HG02623 (cell line): ENCODE measurements at regions not wholly inside any gene's neighbourhood (a gene's known extent, or its start where the extent isn't known, plus 50 kb on each side); places are given as distances from the start of the nearest gene placed in this dataset.
"Not testable (repeated sequence)": the region's sequence is repeated elsewhere in the genome, so short reads cannot be mapped to it uniquely, and the experiment has no call there.

Experiments used
- ATAC-seq: cut with Tn5 transposase; IDR thresholded peaks from one replicate; pipeline ENCODE4 v1.9.1; 2021; ENCODE audit warnings: moderate library complexity; ENCODE audit not compliant: unreplicated experiment

DNA sequence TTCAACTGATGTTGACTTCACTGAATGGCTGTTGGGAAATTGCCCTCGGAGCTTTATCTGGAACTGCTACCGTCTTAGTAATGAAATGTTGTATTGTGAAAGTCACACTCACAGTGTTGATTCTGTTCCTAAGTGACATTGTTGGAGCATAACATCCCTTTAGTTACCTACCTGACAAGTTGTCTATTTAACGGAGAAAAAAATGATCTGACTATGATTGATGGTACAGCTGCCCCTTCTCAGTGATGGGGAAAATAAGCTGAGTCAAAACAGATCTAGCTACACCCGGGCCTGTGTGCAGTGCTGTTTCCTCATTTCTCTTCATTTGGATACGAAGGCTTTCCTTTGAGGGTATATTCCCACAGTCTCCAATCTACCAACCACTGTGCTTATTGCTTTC lies 472.3 kb upstream of the BRINP3 start:
- ATAC-seq, result no peak

DNA sequence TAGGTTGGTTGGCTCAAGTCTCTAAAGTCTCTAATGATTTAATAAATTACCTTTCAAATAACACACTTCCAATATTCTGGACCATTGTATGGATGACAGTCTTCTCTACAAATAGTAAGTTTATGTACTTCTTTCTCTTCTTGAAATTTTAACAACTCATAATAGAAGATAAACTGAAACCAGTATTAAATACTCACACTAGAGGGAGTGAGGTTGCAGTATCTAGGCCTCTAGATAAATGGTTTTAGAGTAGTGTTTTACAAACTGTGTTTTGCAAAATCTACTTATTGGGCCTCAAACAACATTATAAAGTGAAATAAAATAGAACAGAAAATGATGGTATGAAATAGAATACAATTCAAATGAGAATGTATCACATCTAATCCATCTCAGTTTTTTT lies 479.9 kb upstream of the BRINP3 start:
- ATAC-seq, result no peak

DNA sequence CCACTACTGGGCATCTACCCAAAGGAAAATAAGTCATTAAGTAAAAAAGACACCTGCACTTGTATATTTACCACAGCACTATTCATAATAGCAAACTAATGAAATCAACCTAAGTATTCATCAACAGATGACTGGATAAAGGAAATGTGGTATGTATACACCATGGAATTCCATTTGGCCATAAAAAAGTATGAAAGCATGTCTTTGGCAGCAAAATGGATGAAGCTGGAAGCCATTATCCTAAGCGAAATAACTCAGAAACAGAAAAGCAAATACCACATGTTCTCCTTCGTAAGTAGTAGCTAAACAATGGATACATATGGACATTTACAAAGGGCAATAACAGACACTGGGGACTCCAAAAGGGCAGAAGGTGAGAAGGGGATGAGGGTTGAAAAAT lies 485.7 kb upstream of the BRINP3 start:
- ATAC-seq, result no peak

DNA sequence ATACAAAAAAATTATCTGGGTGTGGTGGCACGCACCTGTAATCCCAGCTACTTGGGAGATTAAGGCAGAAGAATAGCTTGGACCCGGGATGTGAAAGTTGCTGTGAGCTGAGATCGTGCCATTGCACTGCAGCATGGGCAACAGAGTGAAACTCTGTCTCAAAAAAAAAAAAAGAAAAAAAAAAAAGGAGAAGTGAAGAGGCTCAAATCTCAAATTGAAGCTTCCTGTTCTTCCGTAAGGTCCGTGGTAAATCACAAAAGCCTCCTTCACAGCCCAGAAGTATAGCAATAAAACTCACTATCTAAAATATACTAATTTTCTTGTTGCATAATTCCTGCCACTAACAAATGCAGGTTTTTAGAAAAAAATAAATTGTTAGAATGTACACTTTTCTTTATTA lies 498.2 kb upstream of the BRINP3 start:
- no peak for ATAC-seq

DNA sequence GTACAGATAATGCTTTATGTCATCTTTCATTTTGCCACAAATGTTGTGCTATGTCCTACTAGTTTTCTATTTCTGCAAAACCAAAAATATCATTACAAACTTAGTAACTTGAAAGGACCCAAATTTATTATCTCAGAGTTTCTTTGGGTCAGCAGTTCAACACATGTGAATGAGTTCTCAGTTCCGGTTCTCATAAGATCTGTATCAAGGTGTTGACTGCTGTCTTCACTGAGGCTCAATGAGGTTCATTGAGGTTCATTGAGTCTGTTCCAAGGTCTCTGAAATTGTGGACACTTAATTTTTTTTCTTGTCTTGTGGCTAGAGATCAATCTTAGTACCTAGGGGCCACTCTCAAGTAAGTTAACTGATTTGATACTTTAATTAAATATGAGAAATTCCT lies 525.1 kb upstream of the BRINP3 start:
- ATAC-seq, result no peak

DNA sequence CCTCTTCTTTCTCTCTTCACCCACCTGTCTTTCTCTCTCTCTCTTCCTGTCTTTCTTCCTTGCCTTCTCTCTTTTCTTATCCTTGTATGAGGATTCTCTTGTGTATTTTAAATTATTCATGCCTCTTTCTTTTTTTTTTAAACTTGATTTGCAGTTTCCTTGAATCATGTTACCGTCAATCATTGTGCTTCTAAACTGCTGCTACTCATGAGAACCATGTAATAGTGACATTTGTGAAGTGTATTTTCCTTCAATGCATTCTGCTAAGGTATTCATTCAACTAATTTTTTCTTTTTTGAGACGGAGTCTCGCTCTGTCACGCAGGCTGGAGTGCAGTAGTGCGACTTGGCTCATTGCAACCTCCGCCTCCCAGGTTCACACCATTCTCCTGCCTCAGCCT lies 539.1 kb upstream of the BRINP3 start:
- ATAC-seq, result no peak

DNA sequence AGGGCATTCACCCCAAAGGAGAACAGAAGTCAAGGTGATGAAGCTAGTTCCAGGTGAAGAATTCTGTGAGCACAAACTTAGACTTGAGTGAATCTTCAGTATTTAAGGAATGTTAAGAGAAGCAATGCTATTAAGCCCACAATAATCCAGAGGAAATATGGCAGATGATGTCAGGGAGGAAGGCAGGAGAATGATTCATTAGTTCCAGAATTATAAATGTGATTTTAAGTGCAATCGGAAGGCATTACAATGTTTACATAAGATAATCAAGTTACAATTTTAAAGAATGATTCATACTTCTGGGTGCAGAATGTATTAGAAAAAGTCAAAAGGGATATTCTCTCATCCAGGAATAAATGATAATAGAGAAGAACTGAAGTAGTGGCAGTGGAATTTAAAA lies 545.2 kb upstream of the BRINP3 start:
- ATAC-seq, result no peak

DNA sequence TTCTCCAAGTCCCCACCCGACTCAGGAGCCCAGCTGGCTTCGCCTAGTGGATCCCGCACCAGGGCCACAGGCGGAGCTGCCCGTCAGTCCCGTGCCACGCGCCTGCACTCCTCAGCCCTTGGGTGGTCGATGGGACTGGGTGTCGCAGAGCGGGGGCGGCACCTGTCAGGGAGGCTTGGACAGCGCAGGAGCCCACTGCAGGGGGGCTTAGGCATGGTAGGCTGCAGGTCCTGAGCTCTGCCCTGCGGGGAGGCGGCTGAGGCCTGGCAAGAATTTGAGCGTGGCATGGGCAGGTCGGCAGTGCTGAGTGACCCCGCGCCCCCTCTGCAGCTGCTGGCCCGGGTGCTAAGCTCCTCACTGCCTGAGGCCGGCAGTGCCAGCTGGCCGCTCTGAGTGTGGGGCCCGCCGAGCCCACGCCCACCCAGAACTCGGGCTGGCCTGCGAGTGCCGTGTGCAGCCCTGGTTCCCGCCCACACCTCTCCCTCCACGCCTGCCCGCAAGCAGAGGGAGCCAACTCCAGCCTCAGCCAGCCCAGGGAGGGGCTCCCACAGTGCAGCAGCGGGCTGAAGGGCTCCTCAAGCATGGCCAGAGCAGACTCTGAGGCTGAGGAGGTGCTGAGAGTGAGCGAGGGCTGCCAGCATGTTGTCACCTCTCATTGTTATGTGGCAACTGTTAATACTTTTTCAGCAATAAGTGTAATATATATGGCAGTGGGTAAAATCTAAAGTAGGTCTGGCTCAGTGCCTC lies 548.4 kb upstream of the BRINP3 start:
- ATAC-seq, result no peak

DNA sequence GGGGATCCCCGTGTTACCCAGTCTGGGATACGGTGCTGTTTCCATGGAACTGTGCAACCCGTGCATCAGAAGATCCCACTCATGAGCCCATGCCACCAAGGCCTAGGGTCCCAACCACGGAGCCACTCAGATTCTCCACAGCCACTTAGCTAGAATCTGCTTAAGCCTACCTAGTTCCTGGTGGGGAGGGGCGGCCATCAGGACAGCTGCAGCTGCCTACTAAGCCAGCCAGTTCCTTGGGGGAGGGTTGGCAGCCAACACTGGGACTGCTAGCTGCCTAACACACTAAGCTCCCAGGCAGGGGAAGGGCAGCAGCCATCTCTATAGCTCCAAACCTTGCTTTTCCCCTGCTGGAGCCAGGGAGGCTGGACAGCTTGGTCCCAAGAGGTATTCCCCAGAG lies 549.2 kb upstream of the BRINP3 start:
- no peak for ATAC-seq

DNA sequence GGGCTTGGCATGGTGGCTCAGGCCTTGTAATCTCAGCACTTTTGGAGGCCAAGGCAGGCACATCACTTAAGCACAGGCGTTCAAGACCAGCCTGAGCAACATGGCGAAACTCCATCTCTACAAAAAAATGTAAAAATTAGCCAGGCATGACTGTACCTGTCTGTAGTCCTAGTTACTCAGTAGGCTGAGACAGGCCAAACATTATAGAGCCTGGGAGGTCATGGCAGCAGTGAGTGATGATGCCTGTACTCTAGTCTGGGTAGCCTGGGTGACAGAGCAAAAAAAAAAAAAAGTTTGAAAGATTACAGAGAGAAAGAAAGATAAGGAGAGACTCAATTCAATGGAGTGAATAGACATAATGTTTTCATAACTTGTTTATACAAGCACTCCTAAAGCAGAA lies 556.5 kb upstream of the BRINP3 start:
- ATAC-seq, result no peak

DNA sequence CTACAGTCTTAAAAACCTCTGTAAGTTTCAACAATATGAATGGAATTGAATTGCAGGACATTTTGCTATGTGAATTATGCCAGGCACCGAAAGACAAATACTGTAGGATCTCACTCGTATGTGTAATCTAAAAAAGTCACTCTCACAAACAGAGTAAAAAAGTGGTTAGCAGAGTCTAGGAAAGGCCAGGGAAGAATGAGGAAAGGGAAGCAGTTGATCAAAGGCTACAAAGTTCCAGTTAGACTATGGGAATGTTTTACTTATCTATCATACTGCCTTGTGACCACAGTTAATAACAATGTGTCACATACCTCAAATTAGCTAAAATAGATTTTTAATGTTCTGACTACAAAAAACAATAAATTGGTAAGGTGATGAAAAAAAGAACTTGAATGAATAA lies 565.4 kb upstream of the BRINP3 start:
- no peak for ATAC-seq

DNA sequence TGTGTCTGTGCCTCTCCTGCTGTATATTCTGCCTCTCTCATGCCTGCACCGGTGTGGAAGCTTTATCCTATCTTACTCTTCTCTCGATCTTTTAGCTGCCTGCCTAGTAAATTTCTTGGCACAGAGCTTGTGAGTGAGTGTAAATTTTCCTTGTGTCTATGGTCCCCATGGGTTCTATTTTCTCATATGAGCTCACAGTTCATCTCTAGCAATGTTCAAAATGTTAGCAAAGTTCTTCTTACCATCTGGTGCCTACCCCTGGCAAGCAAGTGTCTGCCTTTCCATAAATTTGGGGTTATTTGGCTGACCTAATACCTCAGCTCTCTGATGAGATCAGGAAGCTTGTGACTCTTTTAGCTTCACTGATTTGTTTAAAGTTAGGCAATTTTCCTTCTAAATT lies 572.1 kb upstream of the BRINP3 start:
- no peak for ATAC-seq

DNA sequence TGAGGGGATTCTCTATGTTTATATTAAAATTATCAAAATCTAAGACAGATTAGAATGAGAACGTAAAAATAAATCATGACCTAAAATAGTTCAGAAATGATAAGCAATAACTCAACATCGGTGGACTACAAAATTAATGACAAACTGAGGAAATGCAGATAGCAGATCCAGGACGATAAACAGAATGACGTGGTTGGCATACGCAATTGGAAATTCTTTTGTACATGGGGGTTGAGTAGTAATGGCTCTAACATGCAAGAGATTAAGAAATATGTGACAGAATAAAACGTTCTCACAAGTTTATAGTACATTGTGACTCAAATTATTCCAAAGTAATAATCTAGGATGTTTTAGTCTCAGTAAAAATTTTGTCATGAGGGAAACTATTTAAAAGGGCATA lies 575.2 kb upstream of the BRINP3 start:
- no peak for ATAC-seq

DNA sequence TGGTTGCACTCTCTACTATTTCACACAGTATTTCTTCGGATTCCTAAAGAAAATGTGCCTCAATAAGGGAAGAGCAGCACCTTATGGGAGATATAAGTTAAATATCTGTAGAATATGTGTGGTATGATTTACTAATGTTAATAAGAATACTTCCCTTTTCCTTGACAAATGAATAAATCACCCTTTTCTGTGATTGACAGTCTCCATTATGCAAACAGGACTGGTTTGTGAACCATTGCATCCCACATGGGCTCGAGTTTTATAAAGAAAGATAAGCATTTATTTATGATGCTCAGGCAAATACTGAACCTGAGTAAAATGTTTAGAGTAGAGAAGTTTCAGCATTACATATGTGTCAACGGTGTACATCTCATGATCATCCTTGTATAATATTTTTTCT lies 587.7 kb upstream of the BRINP3 start:
- no peak for ATAC-seq

DNA sequence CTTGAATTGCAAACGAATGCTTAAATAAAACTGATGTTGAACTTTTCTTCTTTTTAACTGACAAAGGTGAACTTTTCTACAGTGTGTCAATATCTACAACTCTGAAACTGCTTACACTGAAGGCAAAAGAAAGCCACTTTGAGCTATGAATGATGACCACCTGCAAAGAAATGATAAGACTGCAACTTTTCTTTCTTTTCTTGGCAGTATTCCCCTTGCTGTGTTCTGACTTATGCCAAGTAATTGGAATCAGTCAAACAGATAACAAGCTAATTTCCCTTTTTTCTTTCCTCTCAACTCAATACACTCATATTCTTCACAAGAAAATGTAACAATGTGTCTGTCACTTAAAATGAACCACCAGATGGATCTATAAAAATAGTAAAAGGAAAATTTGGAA lies 588.1 kb upstream of the BRINP3 start:
- ATAC-seq, result no peak

DNA sequence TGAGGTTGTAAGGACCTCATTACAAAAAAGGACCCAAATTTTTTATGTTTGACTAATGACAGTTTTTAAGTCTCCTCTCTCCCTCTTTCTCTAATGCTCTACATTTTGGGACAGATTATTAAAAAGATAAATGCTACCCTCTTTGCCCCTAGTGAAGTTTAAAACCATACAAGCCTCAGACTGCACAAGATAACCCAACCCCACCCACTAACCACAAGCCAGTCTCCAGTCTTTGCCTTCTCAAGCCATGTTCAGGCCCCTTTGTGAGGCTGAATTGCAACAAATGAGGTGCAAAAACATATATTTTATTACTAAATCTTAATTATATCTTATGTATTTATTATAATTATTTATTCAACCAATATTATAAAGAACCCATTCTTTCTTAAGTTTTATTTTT lies 597.2 kb upstream of the BRINP3 start:
- ATAC-seq, result no peak

DNA sequence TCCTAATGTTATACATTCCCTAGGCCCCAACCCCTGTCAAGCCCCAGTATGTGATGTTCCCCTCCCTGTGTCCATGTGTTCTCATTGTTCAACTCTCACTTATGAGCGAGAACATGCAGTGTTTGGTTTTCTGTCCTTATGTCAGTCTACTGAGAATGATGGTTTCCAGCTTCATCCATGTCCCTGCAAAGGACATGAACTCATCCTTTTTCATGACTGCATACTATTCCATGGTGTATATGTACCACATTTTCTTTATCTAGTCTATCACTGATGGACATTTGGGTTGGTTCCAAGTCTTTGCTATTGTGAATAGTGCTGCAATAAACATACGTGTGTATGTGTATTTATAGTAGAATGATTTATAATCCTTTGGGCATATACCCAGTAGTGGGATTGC lies 605.4 kb upstream of the BRINP3 start:
- ATAC-seq, result not testable (repeated sequence)

DNA sequence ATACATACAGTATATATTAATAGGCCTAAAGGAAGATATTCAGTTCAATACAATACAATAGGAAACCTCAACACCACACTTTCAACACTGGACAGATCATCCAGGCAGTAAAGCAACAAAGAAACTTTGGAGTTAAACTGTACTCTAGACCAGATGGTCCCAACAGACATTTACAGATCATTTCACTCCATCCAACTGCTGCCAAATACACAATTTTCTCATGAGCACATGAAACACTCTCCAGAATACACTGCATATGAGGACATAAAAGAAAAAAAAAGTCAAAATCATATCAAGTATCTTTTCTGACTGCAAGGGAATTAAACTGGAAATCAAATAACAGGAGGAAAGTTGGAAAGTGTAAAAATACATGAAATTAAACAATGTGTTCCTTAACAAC lies 607.5 kb upstream of the BRINP3 start:
- ATAC-seq, result no peak

DNA sequence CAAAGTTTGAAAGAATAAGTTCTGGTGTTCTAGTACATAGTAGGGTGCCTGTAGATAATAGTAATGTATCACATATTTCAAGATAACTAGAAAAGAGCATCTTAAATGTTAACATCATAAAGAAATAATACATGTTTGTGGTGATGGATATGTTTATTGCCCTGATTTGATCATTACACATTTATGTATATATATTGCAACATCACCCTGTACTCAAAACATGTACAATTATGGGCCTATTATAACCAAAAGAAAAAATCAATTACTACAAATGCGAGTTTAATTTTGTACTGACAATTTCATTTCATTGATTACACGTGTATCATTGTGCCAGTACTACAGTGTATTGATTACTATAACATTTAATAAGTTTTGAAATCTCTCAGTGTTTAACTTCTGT lies 609.2 kb upstream of the BRINP3 start:
- no peak for ATAC-seq

DNA sequence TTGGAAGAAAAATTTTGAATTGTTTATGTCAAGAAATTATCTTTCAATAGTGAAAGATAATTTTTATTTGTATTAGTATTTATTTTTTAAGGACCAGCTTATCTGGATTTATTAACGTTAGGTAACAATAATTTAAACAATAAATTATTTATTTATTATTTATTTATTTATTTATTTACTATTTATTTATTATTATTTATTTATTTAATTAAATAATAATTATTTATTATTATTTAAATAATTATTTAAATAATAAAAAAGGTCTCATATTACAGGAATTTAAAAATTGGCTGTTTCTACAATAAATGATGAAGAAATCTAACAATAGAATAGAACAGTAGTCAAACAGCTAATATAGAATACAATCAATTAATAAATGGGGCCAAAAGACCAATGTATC lies 618.7 kb upstream of the BRINP3 start:
- ATAC-seq, result no peak

DNA sequence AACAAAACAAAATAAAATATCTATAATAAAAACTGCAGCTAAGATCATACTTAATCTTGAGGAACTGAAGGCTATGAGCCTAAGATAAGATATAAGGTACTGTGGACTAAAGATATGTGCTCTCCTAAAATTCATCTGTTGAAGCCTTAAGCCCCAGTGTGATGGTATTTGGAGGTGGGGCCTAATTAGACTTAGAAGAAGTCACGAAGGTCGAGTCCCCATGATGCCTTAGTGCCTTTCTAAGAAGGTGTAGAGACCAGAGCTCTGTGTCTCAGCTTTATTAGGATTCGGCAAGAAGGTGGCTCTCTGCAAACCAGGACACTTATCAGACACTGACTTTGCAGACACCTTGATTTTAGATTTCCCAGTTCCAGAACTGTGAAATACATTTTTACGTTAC lies 622.0 kb upstream of the BRINP3 start:
- no peak for ATAC-seq

DNA sequence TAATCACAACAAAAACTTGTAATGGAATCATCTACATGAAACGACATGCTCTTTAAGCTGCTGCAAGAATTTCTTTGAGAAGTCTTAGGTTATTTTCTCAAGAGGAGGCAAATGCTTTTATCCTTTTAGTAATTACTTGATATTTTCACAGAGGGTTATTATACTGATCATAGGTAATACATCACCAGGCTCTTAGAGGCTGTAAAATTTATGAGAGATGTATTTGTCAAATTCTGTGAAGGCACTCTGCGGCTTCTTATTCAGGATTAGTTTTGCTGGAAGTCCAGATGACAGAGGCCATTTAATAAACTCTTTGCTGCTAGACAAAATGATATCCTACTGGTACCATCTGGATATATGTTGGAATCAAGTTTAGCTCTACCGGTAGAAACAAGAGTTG lies 624.3 kb upstream of the BRINP3 start:
- no peak for ATAC-seq

DNA sequence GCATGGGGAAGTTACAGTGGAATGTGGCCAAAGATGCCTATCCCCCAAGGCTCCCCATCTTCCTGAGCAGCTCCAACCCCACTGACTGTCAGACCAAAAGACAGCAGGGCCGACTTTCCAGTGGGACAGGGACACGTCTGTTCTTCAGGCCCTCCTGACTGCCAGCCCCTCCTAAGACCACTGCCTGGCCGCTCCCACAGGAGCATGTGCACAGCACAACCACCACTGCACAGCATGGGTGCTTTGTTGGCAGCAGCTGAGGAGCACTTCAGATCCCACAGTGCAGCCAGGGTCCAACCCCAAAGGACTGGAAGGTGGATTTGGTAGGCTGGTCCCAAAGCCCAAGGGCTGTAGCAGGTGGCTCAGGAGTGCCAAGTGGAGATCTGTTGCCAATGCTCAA lies 648.3 kb upstream of the BRINP3 start:
- no peak for ATAC-seq

DNA sequence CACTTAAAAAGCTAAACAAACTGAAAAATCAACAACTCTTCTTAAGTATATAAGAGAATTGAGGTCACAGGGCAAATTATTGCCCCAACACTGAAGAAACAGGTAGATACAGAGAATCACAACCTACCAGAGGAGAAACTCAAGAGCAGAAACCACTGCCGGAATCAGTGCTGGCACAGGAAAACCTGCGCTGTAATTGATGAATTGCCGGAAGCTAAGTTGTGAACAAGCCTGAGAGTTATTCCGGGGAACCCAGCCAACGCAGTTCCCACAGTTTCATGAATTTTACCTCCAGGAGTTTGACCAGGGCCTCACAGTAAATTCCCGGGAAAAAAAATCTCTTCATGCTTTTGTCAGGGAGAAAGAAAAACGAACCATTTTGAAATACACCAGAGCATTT lies 657.1 kb upstream of the BRINP3 start:
- no peak for ATAC-seq
